ENCODE measurements at regions not wholly inside any gene's neighbourhood (a gene's known extent, or its start where the extent isn't known, plus 50 kb on each side); places are given as distances from the start of the nearest gene placed in this dataset.

DNA sequence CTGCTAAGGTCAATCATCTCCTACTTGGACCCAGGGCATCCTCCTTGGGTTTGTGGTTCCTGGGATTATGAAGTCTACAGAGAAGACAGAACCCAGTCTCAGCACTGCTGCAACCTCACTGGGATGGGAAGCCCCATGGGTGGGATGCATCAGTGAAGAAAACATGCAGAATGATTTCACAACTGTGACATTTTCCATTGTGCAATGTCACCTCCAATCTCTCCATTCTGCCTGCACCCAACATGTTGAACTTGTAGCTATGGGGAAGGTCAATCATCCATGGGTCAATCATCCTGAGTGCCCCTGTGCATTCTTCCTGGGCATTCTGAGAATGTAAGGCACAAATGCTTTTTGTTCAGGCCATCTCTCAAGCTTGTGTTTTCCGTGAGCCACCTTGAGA lies 1004.4 kb upstream of the TMEM132C start:
- DNase-seq: no peak
- Histone ChIP-seq H4K20me1 (ENCODE audit: insufficient read depth) (no peaks in the 10 kb centered on the region), H3F3A (ENCODE audit: insufficient read depth, low read depth) (no peaks in the 10 kb centered on the region), H3K9me3 (ENCODE audit: insufficient read depth, low read depth) (no peaks in the 10 kb centered on the region), H3K4me3 (no peak overlapping the region), H3K4me1 (replicated peaks; ENCODE audit: insufficient read depth) (no peaks in the 10 kb centered on the region), H3K9me2 (ENCODE audit: insufficient read depth) (no peaks in the 10 kb centered on the region), H3K4me2 (no peak overlapping the region), H3K27ac (no peak overlapping the region), H3K27me3 (ENCODE audit: insufficient read depth, low read depth) (no peaks in the 10 kb centered on the region), H2AFZ (no peak overlapping the region), H3K36me3 (ENCODE audit: low read depth) (no peaks in the 10 kb centered on the region), H3K79me2 (ENCODE audit: low read depth) (no peaks in the 10 kb centered on the region)
- BruUV-seq (replicated peaks): no TSS peak
- POLR2A ChIA-PET (ENCODE audit: unreplicated experiment): no interaction called here
- CTCF ChIA-PET: no interaction called here
- no peak for TF ChIP-seq EZH2 (IDR thresholded peaks at IDR 0.05; ENCODE audit: low read depth)
- TF ChIP-seq, protein P1, sequence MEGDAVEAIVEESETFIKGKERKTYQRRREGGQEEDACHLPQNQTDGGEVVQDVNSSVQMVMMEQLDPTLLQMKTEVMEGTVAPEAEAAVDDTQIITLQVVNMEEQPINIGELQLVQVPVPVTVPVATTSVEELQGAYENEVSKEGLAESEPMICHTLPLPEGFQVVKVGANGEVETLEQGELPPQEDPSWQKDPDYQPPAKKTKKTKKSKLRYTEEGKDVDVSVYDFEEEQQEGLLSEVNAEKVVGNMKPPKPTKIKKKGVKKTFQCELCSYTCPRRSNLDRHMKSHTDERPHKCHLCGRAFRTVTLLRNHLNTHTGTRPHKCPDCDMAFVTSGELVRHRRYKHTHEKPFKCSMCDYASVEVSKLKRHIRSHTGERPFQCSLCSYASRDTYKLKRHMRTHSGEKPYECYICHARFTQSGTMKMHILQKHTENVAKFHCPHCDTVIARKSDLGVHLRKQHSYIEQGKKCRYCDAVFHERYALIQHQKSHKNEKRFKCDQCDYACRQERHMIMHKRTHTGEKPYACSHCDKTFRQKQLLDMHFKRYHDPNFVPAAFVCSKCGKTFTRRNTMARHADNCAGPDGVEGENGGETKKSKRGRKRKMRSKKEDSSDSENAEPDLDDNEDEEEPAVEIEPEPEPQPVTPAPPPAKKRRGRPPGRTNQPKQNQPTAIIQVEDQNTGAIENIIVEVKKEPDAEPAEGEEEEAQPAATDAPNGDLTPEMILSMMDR (conservative IDR thresholded peaks at IDR 0.05): no peak
- intact Hi-C loops (cut with micrococcal nuclease; ENCODE audit: unreplicated experiment): no loop called here

DNA sequence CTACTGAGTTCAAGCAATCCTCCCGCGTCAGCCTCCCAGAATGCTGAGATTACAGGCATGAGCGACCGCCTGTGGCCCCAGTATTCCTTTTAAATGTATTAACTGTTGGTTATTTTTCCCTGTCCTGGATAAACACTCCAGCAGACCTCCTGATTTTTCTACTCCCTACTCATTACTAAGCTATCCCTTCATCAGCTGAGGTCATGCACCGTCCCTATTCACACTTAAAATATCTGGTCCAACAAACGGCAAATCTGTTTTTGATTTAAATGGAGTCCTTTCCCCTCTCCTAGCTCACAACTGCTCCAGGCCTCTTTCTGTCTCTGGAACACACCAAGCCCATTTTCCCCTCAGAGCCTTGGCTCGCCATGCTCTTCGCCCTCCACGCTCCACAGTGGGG lies 1003.3 kb upstream of the TMEM132C start:
- POLR2A ChIA-PET (ENCODE audit: unreplicated experiment): no interaction called here

DNA sequence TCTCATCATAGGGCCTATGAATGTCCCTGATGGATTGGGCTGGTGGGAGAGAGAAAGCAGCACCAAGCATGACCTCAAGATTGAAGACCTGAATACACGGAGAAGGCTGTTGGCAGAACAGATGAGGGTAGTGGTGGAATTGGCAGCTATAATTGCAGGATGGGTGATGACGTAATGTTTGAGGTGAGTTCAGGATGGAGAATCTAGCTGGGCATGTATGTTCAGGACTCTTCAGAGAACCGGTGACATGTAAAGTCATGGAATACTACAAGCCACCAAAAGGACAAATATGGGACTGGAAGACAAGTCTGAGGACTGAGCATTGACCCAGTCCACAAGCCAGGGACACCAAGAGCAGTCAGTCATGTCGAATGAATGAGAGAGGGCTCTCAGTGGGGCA lies 999.8 kb upstream of the TMEM132C start:
- Histone ChIP-seq H3K4me1 (replicated peaks; ENCODE audit: insufficient read depth) (no peaks in the 10 kb centered on the region), H3K27me3 (ENCODE audit: insufficient read depth, low read depth) (peaks cover 8% of the 10 kb centered on the region; the same call in 1 of the 2 replicates), H3F3A (ENCODE audit: insufficient read depth, low read depth) (no peaks in the 10 kb centered on the region), H3K4me3 (no peak overlapping the region), H3K79me2 (ENCODE audit: low read depth) (no peaks in the 10 kb centered on the region), H4K20me1 (ENCODE audit: insufficient read depth) (no peaks in the 10 kb centered on the region), H2AFZ (no peak overlapping the region), H3K36me3 (ENCODE audit: low read depth) (no peaks in the 10 kb centered on the region), H3K9me2 (ENCODE audit: insufficient read depth) (no peaks in the 10 kb centered on the region), H3K9me3 (ENCODE audit: insufficient read depth, low read depth) (no peaks in the 10 kb centered on the region), H3K27ac (no peak overlapping the region), H3K4me2 (no peak overlapping the region)
- TF ChIP-seq, protein P1 (conservative IDR thresholded peaks at IDR 0.05): no peak
- TF ChIP-seq EZH2 (IDR thresholded peaks at IDR 0.05; ENCODE audit: low read depth): no peak
- CTCF ChIA-PET: no interaction called here
- POLR2A ChIA-PET (ENCODE audit: unreplicated experiment): no interaction called here
- no peak for DNase-seq
- no TSS peak for BruUV-seq (replicated peaks)
- intact Hi-C loops (cut with micrococcal nuclease; ENCODE audit: unreplicated experiment): no loop called here

More for the DNA sequence above, 1003.3 kb upstream of the TMEM132C start:
- Histone ChIP-seq H3K36me3 (ENCODE audit: low read depth) (no peaks in the 10 kb centered on the region), H3K4me2 (no peak overlapping the region), H3K27me3 (ENCODE audit: insufficient read depth, low read depth) (peaks cover 8% of the 10 kb centered on the region; the same call in 1 of the 2 replicates), H3K79me2 (ENCODE audit: low read depth) (no peaks in the 10 kb centered on the region), H3K9me3 (ENCODE audit: insufficient read depth, low read depth) (no peaks in the 10 kb centered on the region), H3K4me1 (replicated peaks; ENCODE audit: insufficient read depth) (no peaks in the 10 kb centered on the region), H3F3A (ENCODE audit: insufficient read depth, low read depth) (no peaks in the 10 kb centered on the region), H3K4me3 (no peak overlapping the region), H3K9me2 (ENCODE audit: insufficient read depth) (no peaks in the 10 kb centered on the region), H2AFZ (no peak overlapping the region), H4K20me1 (ENCODE audit: insufficient read depth) (no peaks in the 10 kb centered on the region), H3K27ac (no peak overlapping the region)
- TF ChIP-seq, protein P1 (conservative IDR thresholded peaks at IDR 0.05): no peak
- no peak for TF ChIP-seq EZH2 (IDR thresholded peaks at IDR 0.05; ENCODE audit: low read depth)
- BruUV-seq (replicated peaks): no TSS peak
- CTCF ChIA-PET: no interaction called here
- intact Hi-C loops (cut with micrococcal nuclease; ENCODE audit: unreplicated experiment): no loop called here
- no peak for DNase-seq
